ENCODE measurements at regions not wholly inside any gene's neighbourhood (a gene's known extent, or its start where the extent isn't known, plus 50 kb on each side); places are given as distances from the start of the nearest gene placed in this dataset.
A peak's percentile ranks its signal among the peaks of the same experiment; 100 is the strongest.

DNA sequence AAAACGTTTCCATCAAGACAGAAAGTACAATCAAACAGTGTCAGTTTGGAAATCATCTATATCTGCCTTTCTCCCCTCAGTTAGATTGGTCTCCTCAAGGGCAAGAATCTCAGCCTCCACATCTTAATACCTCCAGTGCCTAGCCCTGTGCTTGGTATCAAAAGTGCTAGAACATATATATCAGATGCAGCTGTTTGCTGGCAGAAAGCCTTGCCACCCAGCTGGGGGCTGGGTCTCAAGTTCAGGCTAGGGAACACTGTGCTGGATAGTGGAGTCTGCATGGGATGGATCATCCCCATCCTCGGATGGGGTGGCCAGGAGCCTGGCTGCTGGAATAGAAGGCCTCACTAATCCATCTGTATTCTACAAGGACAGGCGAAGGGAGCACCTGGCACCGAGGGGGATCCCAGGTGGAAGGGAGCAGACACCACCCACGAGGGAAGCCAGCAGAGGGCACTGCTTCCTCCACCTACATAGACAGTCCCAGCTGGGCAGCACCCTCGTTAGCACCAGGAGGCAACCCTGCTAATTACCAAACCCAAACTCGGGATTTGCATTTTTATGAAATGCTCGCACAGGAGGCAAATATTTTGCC is 602.2 kb downstream of the BUD13 start:
- intact Hi-C loops (cut with DNase I), result no loop called here
- DNase-seq, result peak in 1 of 7 donors; percentile 42

DNA sequence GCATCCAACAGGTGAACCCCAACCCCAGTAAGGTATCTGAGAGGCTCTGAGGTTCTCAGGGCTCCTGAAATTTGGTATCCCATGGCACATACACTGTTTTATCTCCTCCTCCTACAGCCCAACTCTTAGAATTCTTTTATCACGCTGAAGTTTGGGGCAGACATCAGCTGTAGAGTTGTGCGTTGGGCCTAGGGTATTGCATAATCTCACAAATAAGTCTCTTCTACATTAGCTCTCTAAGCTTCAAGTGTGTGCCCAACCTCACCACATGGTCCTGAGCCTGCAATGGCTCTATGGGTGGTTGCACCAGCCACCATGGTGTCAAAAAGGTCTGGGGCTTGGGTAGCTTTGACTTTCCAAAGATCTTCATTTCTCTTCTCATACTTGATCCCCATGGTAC is 603.0 kb downstream of the BUD13 start:
- WGBS, 4 donors, result 82 to 92% (median 89%) methylated on average over 2 of the region's 2 CpGs
- no peak for TF ChIP-seq POLR2A (IDR thresholded peaks at IDR 0.05)
- TF ChIP-seq, protein P1, sequence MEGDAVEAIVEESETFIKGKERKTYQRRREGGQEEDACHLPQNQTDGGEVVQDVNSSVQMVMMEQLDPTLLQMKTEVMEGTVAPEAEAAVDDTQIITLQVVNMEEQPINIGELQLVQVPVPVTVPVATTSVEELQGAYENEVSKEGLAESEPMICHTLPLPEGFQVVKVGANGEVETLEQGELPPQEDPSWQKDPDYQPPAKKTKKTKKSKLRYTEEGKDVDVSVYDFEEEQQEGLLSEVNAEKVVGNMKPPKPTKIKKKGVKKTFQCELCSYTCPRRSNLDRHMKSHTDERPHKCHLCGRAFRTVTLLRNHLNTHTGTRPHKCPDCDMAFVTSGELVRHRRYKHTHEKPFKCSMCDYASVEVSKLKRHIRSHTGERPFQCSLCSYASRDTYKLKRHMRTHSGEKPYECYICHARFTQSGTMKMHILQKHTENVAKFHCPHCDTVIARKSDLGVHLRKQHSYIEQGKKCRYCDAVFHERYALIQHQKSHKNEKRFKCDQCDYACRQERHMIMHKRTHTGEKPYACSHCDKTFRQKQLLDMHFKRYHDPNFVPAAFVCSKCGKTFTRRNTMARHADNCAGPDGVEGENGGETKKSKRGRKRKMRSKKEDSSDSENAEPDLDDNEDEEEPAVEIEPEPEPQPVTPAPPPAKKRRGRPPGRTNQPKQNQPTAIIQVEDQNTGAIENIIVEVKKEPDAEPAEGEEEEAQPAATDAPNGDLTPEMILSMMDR (IDR thresholded peaks at IDR 0.05), result no peak
- no peaks in the 10 kb centered on the region for H3K36me3 ChIP-seq (replicated peaks in 1 of 2)
- intact Hi-C loops (cut with DNase I), result loop anchor here in 1 of 2 donors (10.0 kb wide), 1 partner anchor 835 kb away; no protein-coding TSS in a partner anchor
- no peaks in the 10 kb centered on the region for H3K9me3 ChIP-seq (replicated peaks in 1 of 3)
- no peaks in the 10 kb centered on the region for H3K27me3 ChIP-seq
- peak in 1 of 7 donors; percentile 3 for DNase-seq
- no peaks in the 10 kb centered on the region for H3K4me1 ChIP-seq (replicated peaks in 1 of 2)
- no peak overlapping the region for H3K4me3 ChIP-seq
- no peak overlapping the region for H3K27ac ChIP-seq

More for the DNA sequence above, 602.2 kb downstream of the BUD13 start:
- WGBS, 4 donors, result 53 to 65% (median 59%) methylated on average over 7 to 8 of the region's 8 CpGs
- no peaks in the 10 kb centered on the region for H3K9me3 ChIP-seq (replicated peaks in 1 of 3)
- no peaks in the 10 kb centered on the region for H3K27me3 ChIP-seq
- no peak overlapping the region for H3K27ac ChIP-seq
- no peak overlapping the region for H3K4me3 ChIP-seq
- no peaks in the 10 kb centered on the region for H3K36me3 ChIP-seq (replicated peaks in 1 of 2)
- no peaks in the 10 kb centered on the region for H3K4me1 ChIP-seq (replicated peaks in 1 of 2)
- TF ChIP-seq, protein P1 (IDR thresholded peaks at IDR 0.05), result no peak
- TF ChIP-seq POLR2A (IDR thresholded peaks at IDR 0.05), result no peak

DNA sequence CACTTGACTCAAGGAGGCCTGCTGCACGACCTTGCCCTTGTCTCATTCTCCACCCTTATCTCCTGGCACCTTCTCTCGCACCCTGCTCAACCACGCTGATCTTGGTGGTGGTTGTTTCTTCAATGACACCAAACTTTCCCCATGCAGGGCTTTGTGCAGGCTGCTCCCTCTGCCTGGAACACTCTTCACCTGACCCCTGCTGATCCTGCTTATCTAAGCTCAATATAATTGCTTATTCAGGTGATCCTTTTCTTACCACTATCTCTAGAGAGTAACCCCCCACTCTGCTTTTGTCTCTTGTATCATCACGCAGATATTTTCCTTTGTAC is 604.4 kb downstream of the BUD13 start:
- TF ChIP-seq POLR2A (IDR thresholded peaks at IDR 0.05), result no peak
- TF ChIP-seq, protein P1 (IDR thresholded peaks at IDR 0.05), result no peak
- H3K9me3 ChIP-seq (replicated peaks in 1 of 3), result no peaks in the 10 kb centered on the region
- 77 to 84% (median 83%) methylated on average over 4 of the region's 4 CpGs for WGBS, 4 donors

DNA sequence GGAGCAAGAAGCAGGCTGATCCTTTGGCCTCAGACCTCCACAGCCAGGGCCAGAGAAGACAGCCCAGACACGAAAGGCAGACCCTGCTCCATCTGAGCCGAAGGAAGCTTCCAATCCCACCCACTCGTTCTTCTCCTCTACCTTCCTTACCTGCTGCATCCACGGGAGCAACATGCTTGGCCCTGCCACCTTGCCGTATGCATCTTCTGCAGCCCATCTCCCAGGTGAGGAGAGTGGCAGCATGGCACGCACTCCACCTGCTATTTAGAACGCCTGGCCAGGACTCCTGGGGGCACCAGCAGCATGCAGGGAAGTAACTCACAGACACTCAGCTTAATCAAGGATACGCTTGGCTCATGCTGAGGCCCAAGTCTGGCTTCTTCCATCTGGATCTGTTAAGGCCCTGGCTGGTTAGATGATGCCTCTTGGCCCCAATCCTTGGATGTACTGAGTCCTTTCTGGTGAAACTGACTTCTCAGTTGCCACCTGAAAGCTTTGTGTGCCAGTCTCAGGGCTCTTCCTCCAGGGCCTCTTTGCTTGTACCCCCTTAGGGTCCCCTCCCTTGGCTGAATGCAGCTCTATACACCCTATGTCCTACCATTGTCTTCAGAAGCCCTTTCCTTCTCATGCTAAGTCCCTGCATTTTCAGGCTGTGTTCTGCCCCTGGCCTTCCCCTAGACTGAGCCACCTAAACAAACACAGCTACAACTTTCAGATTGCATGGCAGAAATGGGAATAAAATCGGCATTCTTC is 604.9 kb downstream of the BUD13 start:
- TF ChIP-seq, protein P1 (IDR thresholded peaks at IDR 0.05), result no peak
- no peak for TF ChIP-seq POLR2A (IDR thresholded peaks at IDR 0.05)
- Histone ChIP-seq H3K4me3 (no peak overlapping the region), H3K4me1 (replicated peaks in 1 of 2) (no peaks in the 10 kb centered on the region), H3K27me3 (no peaks in the 10 kb centered on the region), H3K36me3 (replicated peaks in 1 of 2) (no peaks in the 10 kb centered on the region), H3K27ac (no peak overlapping the region), H3K9me3 (replicated peaks in 1 of 3) (no peaks in the 10 kb centered on the region)
- DNase-seq, result peak in 1 of 7 donors; percentile 13
- intact Hi-C loops (cut with DNase I), result loop anchor here in 1 of 2 donors (10.0 kb wide), 1 partner anchor 833 kb away; no protein-coding TSS in a partner anchor
- WGBS, 4 donors, result 83 to 95% (median 89%) methylated on average over 9 of the region's 9 CpGs

More for the DNA sequence above, 604.4 kb downstream of the BUD13 start:
- H3K27me3 ChIP-seq, result no peaks in the 10 kb centered on the region
- peak in 1 of 7 donors; percentile 15 for DNase-seq
- intact Hi-C loops (cut with DNase I), result loop anchor here in 1 of 2 donors (10.0 kb wide), 1 partner anchor 834 kb away; no protein-coding TSS in a partner anchor
- H3K36me3 ChIP-seq (replicated peaks in 1 of 2), result no peaks in the 10 kb centered on the region
- no peak overlapping the region for H3K27ac ChIP-seq
- H3K4me1 ChIP-seq (replicated peaks in 1 of 2), result no peaks in the 10 kb centered on the region
- no peak overlapping the region for H3K4me3 ChIP-seq
